Epidermal melanocyte (primary cell): ENCODE measurements at regions not wholly inside any gene's neighbourhood (a gene's known extent, or its start where the extent isn't known, plus 50 kb on each side); places are given as distances from the start of the nearest gene placed in this dataset.

Source experiments
- DNase-seq: peaks from one replicate; pipeline ENCODE4 v3.0.0; 2011; ENCODE audit warnings: low spot score; ENCODE audit not compliant: insufficient read length

GRCh38 chr15:70355275-70355795 lies 257.6 kb upstream of the TLE3 start:
- no peak for DNase-seq

GRCh38 chr15:70354346-70354905 lies 256.7 kb upstream of the TLE3 start:
- DNase-seq: no peak

GRCh38 chr15:70353606-70354345 lies 256.1 kb upstream of the TLE3 start:
- no peak for DNase-seq

GRCh38 chr15:70351941-70352774 lies 254.4 kb upstream of the TLE3 start:
- no peak for DNase-seq

- DNase-seq: no peak
Observed at GRCh38 chr15:70351391-70351790, 253.7 kb upstream of the TLE3 start.

- DNase-seq: no peak
Observed at GRCh38 chr15:70348581-70349344, 251.0 kb upstream of the TLE3 start.

GRCh38 chr15:70348226-70348543 lies 250.5 kb upstream of the TLE3 start:
- DNase-seq: no peak

GRCh38 chr15:70347321-70348225 lies 249.9 kb upstream of the TLE3 start:
- DNase-seq: no peak

- DNase-seq: no peak
Observed at GRCh38 chr15:70345251-70346019, 247.7 kb upstream of the TLE3 start.

- no peak for DNase-seq
Observed at GRCh38 chr15:70344666-70345065, 246.9 kb upstream of the TLE3 start.

- DNase-seq: no peak
Observed at GRCh38 chr15:70343961-70344621, 246.4 kb upstream of the TLE3 start.

- DNase-seq: no peak
Observed at GRCh38 chr15:70342554-70343548, 245.1 kb upstream of the TLE3 start.

GRCh38 chr15:70342141-70342540 lies 244.4 kb upstream of the TLE3 start:
- DNase-seq: no peak

GRCh38 chr15:70341566-70341965 lies 243.8 kb upstream of the TLE3 start:
- DNase-seq: no peak

- no peak for DNase-seq
Observed at GRCh38 chr15:70340494-70340870, 242.8 kb upstream of the TLE3 start.

- DNase-seq: no peak
Observed at GRCh38 chr15:70339571-70340493, 242.1 kb upstream of the TLE3 start.
